LHCN-M2 (cell line): ENCODE measurements at regions not wholly inside any gene's neighbourhood (a gene's known extent, or its start where the extent isn't known, plus 50 kb on each side); places are given as distances from the start of the nearest gene placed in this dataset.
"Not testable (repeated sequence)": the region's sequence is repeated elsewhere in the genome, so short reads cannot be mapped to it uniquely, and the experiment has no call there.

Experiments
- DNase-seq: peaks from one replicate; pipeline ENCODE4 v3.0.0-alpha.2; 2012; ENCODE audit warnings: low read depth

- peak; percentile 74 for DNase-seq
These were observed 417.3 kb downstream of the OTOL1 start for GRCh38 chr3:161913786-161914389.

GRCh38 chr3:161914703-161915417, 418.3 kb downstream of the OTOL1 start:
- DNase-seq = peak; percentile 46

- DNase-seq = no peak
These were observed 418.8 kb downstream of the OTOL1 start for GRCh38 chr3:161915418-161915750.

GRCh38 chr3:161920196-161920595, 423.6 kb downstream of the OTOL1 start:
- DNase-seq = peak; percentile 37

GRCh38 chr3:161925749-161926360, 429.2 kb downstream of the OTOL1 start:
- no peak for DNase-seq

- peak; percentile 43 for DNase-seq
These were observed 430.5 kb downstream of the OTOL1 start for GRCh38 chr3:161927131-161927530.

- no peak for DNase-seq
These were observed 443.5 kb downstream of the OTOL1 start for GRCh38 chr3:161939918-161940620.

- no peak for DNase-seq
These were observed 444.0 kb downstream of the OTOL1 start for GRCh38 chr3:161940621-161940965.

- DNase-seq = no peak
These were observed 445.3 kb downstream of the OTOL1 start for GRCh38 chr3:161941891-161942290.

- not testable (repeated sequence) for DNase-seq
These were observed 447.3 kb downstream of the OTOL1 start for GRCh38 chr3:161943801-161944345.

GRCh38 chr3:161946443-161946960, 449.9 kb downstream of the OTOL1 start:
- DNase-seq = no peak

- DNase-seq = no peak
These were observed 453.8 kb downstream of the OTOL1 start for GRCh38 chr3:161950318-161950868.

- peak; percentile 38 for DNase-seq
These were observed 460.9 kb downstream of the OTOL1 start for GRCh38 chr3:161957467-161957866.

- no peak for DNase-seq
These were observed 468.2 kb downstream of the OTOL1 start for GRCh38 chr3:161964857-161965256.

- peak; percentile 53 for DNase-seq
These were observed 473.3 kb downstream of the OTOL1 start for GRCh38 chr3:161969867-161970266.

- DNase-seq = no peak
These were observed 478.6 kb downstream of the OTOL1 start for GRCh38 chr3:161975201-161975600.

GRCh38 chr3:161977063-161977462, 480.5 kb downstream of the OTOL1 start:
- peak; percentile 60 for DNase-seq

- no peak for DNase-seq
These were observed 481.2 kb downstream of the OTOL1 start for GRCh38 chr3:161977850-161978249.

GRCh38 chr3:161987933-161988332, 491.3 kb downstream of the OTOL1 start:
- no peak for DNase-seq

GRCh38 chr3:161989012-161989411, 492.4 kb downstream of the OTOL1 start:
- DNase-seq = peak; percentile 26

- DNase-seq = no peak
These were observed 493.4 kb downstream of the OTOL1 start for GRCh38 chr3:161990036-161990435.
